ENCODE measurements at regions not wholly inside any gene's neighbourhood (a gene's known extent, or its start where the extent isn't known, plus 50 kb on each side); places are given as distances from the start of the nearest gene placed in this dataset.
"Not testable (repeated sequence)": the region's sequence is repeated elsewhere in the genome, so short reads cannot be mapped to it uniquely, and the experiment has no call there.

GRCh38 chr7:155384751-155385150, 73.2 kb upstream of the EN2 start:
- H4K20me1 ChIP-seq (ENCODE audit: control insufficient read depth, extremely low read depth, insufficient read depth, low read length), result peaks cover 8% of the 10 kb centered on the region
- DNase-seq (ENCODE audit: low read depth, low spot score), result no peak
- no peaks in the 10 kb centered on the region for H3K79me2 ChIP-seq (ENCODE audit: control insufficient read depth, insufficient read depth, low read length)
- H3K4me2 ChIP-seq (ENCODE audit: control insufficient read depth, extremely low read depth, insufficient read depth, low read depth, low read length), result no peak overlapping the region
- H3K9ac ChIP-seq (ENCODE audit: control insufficient read depth, extremely low read depth, insufficient read depth, low read length), result no peak overlapping the region
- TF ChIP-seq CTCF (optimal IDR thresholded peaks at IDR 0.05 in 1 of 3, IDR thresholded peaks at IDR 0.05 in 1 of 3, conservative IDR thresholded peaks at IDR 0.05 in 1 of 3; ENCODE audit: extremely low read depth in 1 of 3, insufficient read depth in 2 of 3, low read length in 3 of 3), result no peak
- no peak for TF ChIP-seq EZH2 (IDR thresholded peaks at IDR 0.05; ENCODE audit: low read length)
- H3K4me1 ChIP-seq (ENCODE audit: control insufficient read depth, extremely low read depth, insufficient read depth, low read length), result no peaks in the 10 kb centered on the region
- H2AFZ ChIP-seq (ENCODE audit: control insufficient read depth, low read length), result no peak overlapping the region
- dilution Hi-C loops (cut with MboI; ENCODE audit: extremely low pct_ligation_motif_present, low sequenced_read_pairs), result no loop called here
- no peak overlapping the region for H3K4me3 ChIP-seq (ENCODE audit: control insufficient read depth in 2 of 3, extremely low read depth in 1 of 3, insufficient read depth in 2 of 3, low read depth in 1 of 3, low read length in 3 of 3)
- no peaks in the 10 kb centered on the region for H3K36me3 ChIP-seq (ENCODE audit: control insufficient read depth in 2 of 2, extremely low read depth in 1 of 2, insufficient read depth in 2 of 2, low read length in 2 of 2)
- no peak for FAIRE-seq
- no peaks in the 10 kb centered on the region for H3K9me1 ChIP-seq (ENCODE audit: control insufficient read depth, extremely low read depth, insufficient read depth, low read length)
- H3K27ac ChIP-seq (ENCODE audit: control insufficient read depth, insufficient read depth, low read length), result no peak overlapping the region
- peaks cover 55% of the 10 kb centered on the region for H3K27me3 ChIP-seq (ENCODE audit: control insufficient read depth, extremely low read depth, insufficient read depth, low read length)
- no peaks in the 10 kb centered on the region for H3K9me3 ChIP-seq (ENCODE audit: control insufficient read depth, low read depth, low read length)

GRCh38 chr7:155385182-155385581, 72.7 kb upstream of the EN2 start:
- H3K4me1 ChIP-seq (ENCODE audit: control insufficient read depth, extremely low read depth, insufficient read depth, low read length); H4K20me1 ChIP-seq (ENCODE audit: control insufficient read depth, extremely low read depth, insufficient read depth, low read length); H2AFZ ChIP-seq (ENCODE audit: control insufficient read depth, low read length); H3K4me2 ChIP-seq (ENCODE audit: control insufficient read depth, extremely low read depth, insufficient read depth, low read depth, low read length); FAIRE-seq; H3K4me3 ChIP-seq (ENCODE audit: control insufficient read depth in 2 of 3, extremely low read depth in 1 of 3, insufficient read depth in 2 of 3, low read depth in 1 of 3, low read length in 3 of 3); H3K36me3 ChIP-seq (ENCODE audit: control insufficient read depth in 2 of 2, extremely low read depth in 1 of 2, insufficient read depth in 2 of 2, low read length in 2 of 2); H3K27ac ChIP-seq (ENCODE audit: control insufficient read depth, insufficient read depth, low read length); H3K9me3 ChIP-seq (ENCODE audit: control insufficient read depth, low read depth, low read length); DNase-seq (ENCODE audit: low read depth, low spot score); H3K79me2 ChIP-seq (ENCODE audit: control insufficient read depth, insufficient read depth, low read length); H3K9me1 ChIP-seq (ENCODE audit: control insufficient read depth, extremely low read depth, insufficient read depth, low read length); H3K9ac ChIP-seq (ENCODE audit: control insufficient read depth, extremely low read depth, insufficient read depth, low read length); dilution Hi-C loops (cut with MboI; ENCODE audit: extremely low pct_ligation_motif_present, low sequenced_read_pairs): not testable (repeated sequence)
- H3K27me3 ChIP-seq (ENCODE audit: control insufficient read depth, extremely low read depth, insufficient read depth, low read length), result peaks cover 51% of the 10 kb centered on the region

GRCh38 chr7:155386608-155387007, 71.3 kb upstream of the EN2 start:
- H3K4me1 ChIP-seq (ENCODE audit: control insufficient read depth, extremely low read depth, insufficient read depth, low read length), result no peaks in the 10 kb centered on the region
- no peaks in the 10 kb centered on the region for H3K79me2 ChIP-seq (ENCODE audit: control insufficient read depth, insufficient read depth, low read length)
- H3K27ac ChIP-seq (ENCODE audit: control insufficient read depth, insufficient read depth, low read length), result no peak overlapping the region
- peaks cover 36% of the 10 kb centered on the region for H3K27me3 ChIP-seq (ENCODE audit: control insufficient read depth, extremely low read depth, insufficient read depth, low read length)
- H4K20me1 ChIP-seq (ENCODE audit: control insufficient read depth, extremely low read depth, insufficient read depth, low read length), result no peaks in the 10 kb centered on the region
- TF ChIP-seq CTCF (optimal IDR thresholded peaks at IDR 0.05 in 1 of 3, IDR thresholded peaks at IDR 0.05 in 1 of 3, conservative IDR thresholded peaks at IDR 0.05 in 1 of 3; ENCODE audit: extremely low read depth in 1 of 3, insufficient read depth in 2 of 3, low read length in 3 of 3) (no peak), EZH2 (IDR thresholded peaks at IDR 0.05; ENCODE audit: low read length) (no peak)
- dilution Hi-C loops (cut with MboI; ENCODE audit: extremely low pct_ligation_motif_present, low sequenced_read_pairs), result no loop called here
- no peak for DNase-seq (ENCODE audit: low read depth, low spot score)
- no peak overlapping the region for H2AFZ ChIP-seq (ENCODE audit: control insufficient read depth, low read length)
- no peak for FAIRE-seq
- no peaks in the 10 kb centered on the region for H3K9me1 ChIP-seq (ENCODE audit: control insufficient read depth, extremely low read depth, insufficient read depth, low read length)
- H3K4me3 ChIP-seq (ENCODE audit: control insufficient read depth in 2 of 3, extremely low read depth in 1 of 3, insufficient read depth in 2 of 3, low read depth in 1 of 3, low read length in 3 of 3), result no peak overlapping the region
- no peaks in the 10 kb centered on the region for H3K36me3 ChIP-seq (ENCODE audit: control insufficient read depth in 2 of 2, extremely low read depth in 1 of 2, insufficient read depth in 2 of 2, low read length in 2 of 2)
- H3K4me2 ChIP-seq (ENCODE audit: control insufficient read depth, extremely low read depth, insufficient read depth, low read depth, low read length), result no peak overlapping the region
- H3K9me3 ChIP-seq (ENCODE audit: control insufficient read depth, low read depth, low read length), result no peaks in the 10 kb centered on the region
- H3K9ac ChIP-seq (ENCODE audit: control insufficient read depth, extremely low read depth, insufficient read depth, low read length), result no peak overlapping the region
